NCI-H1092 (cell line): ENCODE measurements at regions not wholly inside any gene's neighbourhood (a gene's known extent, or its start where the extent isn't known, plus 50 kb on each side); places are given as distances from the start of the nearest gene placed in this dataset.
"Not testable (repeated sequence)": the region's sequence is repeated elsewhere in the genome, so short reads cannot be mapped to it uniquely, and the experiment has no call there.

ENCODE experiments used
- DNase-seq: peaks from one replicate; lab custom pipeline; 2025; lab: John Stamatoyannopoulos, UW

DNA sequence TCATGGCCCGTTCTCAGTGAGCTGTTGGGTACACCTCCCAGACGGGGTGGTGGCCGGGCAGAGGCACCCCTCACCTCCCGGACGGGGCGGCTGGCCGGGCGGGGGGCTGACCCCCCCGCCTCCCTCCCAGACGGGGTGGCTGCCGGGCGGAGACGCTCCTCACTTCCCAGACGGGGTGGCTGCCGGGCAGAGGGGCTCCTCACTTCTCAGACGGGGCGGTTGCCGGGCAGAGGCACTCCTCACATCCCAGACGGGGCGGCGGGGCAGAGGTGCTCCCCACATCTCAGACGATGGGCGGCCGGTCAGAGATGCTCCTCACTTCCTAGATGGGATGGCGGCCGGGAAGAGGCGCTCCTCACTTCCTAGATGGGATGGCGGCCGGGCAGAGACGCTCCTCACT lies 129.7 kb upstream of the DAAM1 start:
- DNase-seq = not testable (repeated sequence)

DNA sequence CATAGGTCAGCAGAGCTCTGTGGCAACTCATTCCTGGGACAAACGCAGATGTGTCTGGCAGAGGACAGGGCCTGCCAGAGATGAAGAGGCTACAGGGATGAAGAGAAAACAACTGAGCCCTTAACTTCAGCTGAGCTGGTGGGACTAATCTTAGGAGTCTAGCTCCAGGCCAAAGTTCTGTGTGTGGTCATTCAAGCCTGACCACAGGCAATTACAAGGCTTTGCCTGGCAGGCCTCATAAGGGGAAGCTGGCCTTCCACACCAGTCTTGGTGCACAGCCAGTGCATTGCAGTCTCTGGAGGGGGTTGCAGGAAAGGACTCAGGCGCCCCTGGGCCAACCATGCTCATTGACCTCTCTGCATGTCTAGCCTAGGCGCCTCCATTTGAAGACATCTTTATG lies 127.6 kb upstream of the DAAM1 start:
- DNase-seq = no peak

- no peak for DNase-seq
Observed at GRCh38 chr14:59061292-59061691, 127.2 kb upstream of the DAAM1 start.

GRCh38 chr14:59063259-59063658 lies 125.2 kb upstream of the DAAM1 start:
- DNase-seq = no peak

DNA sequence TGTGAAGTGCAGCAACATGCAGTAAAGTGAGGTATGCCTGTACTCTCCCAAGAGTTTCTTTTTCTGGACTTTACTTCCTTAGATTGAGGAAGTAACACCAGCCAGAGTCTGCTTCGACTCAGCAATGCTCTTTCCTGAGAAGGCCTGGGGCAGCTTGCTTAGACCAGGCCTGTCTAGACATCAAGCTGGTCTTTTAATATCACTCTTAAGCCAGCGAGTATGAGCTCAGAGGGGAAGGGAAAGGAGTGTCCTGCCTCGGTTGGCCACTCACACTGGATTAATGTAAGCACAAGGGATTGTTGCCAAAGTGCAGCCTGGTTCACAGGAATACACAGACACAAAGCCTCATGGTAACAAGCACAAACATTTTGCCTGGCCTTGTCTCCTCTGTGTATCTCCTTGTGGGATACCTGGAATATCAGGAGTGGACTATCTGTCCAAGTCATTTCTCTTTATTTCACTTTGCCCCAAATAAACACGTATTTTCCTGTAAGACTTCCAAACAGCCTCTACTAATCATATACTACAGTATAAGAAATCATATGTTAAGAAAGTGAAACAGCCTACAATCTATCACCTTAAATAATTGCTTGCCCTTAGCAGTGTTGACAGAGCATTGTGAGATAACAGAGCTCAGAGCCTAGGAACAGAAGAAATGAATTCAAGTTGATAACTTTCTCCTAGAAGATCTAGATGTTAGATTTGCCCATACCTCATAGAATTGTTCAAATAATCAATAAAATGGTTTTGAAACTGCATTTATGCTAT lies 121.2 kb upstream of the DAAM1 start:
- DNase-seq = no peak

- no peak for DNase-seq
Observed at GRCh38 chr14:59069163-59069854, 119.2 kb upstream of the DAAM1 start.

DNA sequence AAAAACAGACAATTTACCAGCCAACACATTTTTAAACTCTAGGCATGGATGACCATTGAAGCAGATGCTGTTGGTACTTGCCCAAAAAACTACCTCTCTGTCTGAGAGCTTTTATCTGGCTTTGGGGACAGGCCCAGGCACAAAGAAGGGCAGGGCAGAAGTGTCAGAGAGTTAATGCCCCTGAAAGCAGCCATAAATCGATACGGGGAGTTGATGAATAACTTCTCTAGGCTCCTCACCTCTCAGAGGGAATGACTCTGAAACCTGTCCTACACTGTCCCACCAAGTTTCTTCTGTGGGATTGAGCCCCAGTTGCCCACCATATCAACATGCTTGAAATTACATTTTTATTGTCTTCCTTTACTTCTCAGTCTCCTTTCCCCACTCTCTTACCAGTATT lies 113.0 kb upstream of the DAAM1 start:
- DNase-seq = no peak

DNA sequence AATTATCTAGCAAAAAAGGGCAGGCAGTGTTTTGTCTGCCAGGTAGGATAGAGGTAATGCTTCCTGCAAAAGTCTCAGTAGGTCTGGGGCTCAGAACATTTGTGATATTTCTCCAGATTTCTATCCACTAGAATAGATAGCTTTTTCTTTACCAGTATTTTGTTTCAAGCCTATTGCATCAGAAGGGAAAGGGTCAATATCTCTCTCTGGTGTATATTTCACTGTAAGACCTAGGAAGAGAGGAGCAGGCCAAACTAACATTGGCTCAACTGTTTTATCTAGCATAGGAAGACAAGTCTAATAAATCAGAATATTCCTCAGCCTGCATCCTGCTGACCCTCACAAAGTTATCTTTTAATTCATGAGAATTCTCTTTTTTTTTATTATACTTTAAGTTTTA lies 106.7 kb upstream of the DAAM1 start:
- no peak for DNase-seq

DNA sequence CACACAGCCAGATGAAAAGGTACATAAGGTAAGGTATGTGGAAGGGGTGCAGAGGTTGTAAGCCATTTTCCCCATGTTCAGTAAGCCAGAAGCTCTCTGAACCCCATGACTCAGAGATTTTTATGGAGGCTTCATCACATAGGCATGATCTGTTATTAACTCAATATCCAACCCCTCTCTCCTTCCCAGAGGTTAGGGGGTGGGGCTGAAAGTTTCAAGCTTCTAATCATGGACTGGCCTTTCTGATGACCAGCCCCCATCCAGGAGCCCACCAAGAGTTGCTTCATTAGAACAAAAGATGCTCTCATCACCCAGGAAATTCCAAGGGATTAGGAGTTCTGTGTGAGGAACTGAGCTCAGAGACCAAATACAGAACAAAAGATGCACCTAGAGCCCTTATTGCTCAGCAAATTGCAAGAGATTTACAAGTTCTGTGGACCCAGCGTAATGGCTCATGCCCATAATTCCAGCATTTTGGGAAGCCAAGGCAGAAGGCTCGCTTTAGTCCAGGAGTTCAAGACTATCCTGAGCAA lies 103.2 kb upstream of the DAAM1 start:
- no peak for DNase-seq

GRCh38 chr14:59086241-59086882 lies 102.1 kb upstream of the DAAM1 start:
- no peak for DNase-seq

- no peak for DNase-seq
Observed at GRCh38 chr14:59087240-59087639, 101.2 kb upstream of the DAAM1 start.

DNA sequence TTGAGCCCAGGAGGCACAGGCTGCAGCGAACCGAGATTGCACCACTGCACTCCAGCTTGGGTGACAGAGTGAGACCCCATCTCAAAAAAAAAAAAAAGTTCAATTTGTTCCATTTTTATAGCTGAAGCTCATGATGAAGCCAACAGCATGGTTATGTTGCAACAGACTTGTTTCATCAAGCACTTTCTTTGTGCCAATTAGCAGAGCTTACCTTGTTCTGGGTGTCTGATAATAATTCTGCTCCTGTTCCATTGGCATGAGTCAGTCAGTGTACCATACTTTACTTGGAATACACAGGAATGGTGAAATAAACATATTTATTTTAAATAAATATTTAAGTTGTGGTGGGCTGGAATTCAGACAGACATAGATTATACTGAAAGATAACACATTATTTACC lies 100.8 kb upstream of the DAAM1 start:
- DNase-seq = no peak

DNA sequence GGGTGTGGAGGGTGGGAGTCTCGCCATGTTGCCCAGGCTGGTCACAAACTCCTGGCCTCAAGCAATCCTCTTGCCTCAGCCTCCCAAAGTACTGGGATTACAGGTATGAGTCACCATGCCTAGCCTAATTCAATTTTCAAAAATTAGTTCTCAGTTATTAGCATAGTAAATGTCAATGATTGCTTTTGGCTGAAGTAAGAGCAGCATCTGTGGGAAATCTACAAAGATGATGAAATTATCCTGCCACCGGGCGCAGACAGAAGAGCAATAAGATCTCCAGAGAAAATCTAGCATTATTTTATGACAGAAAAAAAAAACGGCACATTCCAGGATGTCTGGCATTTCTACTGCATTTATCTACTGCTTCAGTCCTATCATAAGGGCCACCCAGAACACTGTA lies 97.9 kb upstream of the DAAM1 start:
- no peak for DNase-seq

- no peak for DNase-seq
Observed at GRCh38 chr14:59091404-59091803, 97.1 kb upstream of the DAAM1 start.

DNA sequence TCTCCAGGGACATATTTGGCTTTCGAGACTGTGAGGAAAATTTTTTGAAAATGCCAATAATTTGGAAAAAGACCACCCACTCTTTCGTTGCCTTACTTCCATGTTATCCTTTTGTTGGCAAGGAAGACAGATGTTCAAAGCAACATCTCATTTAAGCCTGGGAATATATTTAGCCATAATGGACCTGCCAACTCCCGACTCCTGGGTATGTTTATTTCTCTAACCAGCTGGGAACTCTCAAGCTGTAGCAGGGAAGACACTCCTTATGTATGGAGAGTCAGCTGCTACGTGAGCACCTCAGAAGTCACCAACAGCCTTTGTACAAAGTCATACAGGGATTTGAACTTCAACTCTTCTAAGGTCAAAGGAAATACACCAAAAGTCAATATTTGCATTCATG lies 96.5 kb upstream of the DAAM1 start:
- no peak for DNase-seq

DNA sequence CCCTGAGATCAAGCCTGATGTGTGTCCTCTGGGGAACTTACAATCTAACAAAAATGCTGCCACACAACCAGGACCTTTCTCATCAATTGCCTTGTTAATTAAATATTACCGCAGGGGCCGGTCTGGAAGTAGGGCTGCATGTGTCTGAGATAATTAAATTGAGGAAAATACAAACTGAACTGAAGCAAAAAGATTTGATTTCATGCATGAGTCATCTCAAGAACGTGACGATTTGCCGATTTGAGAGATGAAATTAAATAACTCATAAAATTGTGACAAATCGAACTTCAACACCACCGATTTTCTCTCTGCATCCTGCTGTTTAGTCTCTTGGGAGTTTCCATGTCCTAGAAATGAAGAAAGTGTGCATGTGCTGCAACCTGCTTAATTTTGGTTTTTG lies 94.6 kb upstream of the DAAM1 start:
- DNase-seq = no peak

GRCh38 chr14:59096303-59096702 lies 92.2 kb upstream of the DAAM1 start:
- no peak for DNase-seq

DNA sequence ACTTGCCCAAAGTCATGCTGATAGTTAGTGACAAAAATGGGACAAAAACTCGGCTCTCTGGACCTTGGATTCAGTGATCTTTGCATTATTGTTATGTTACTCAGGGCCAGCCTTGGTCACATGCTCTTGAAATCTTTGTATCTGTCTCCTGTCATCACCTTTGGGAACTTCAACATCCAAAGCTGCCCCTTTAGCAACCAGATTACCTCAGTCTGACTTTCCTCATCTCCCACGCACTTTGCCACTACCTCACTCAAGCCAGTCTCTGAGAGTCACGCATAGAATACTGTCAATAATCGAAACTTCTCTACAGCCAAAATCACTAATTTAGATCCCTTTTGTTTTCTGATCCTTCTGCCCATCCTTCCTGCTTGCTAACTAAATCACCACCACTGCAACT lies 90.8 kb upstream of the DAAM1 start:
- DNase-seq = no peak

DNA sequence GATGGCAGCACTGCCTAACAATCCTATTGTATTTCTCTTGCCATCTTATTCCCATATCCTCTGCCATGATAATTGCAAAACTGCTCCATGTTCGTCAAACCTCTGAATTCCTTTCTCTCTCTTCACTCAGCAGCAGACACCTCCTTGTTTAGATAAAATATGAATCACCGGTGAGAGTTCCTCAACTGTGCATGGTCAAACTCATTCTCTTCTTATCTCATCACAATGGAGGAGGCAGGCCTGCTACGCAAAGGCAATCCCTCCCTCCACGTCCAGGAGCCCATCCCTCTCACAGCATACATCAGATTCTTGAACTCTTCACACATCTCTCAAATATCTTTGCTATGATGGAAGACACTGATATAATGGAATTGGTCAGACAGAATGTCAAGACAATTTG lies 90.1 kb upstream of the DAAM1 start:
- DNase-seq = no peak

DNA sequence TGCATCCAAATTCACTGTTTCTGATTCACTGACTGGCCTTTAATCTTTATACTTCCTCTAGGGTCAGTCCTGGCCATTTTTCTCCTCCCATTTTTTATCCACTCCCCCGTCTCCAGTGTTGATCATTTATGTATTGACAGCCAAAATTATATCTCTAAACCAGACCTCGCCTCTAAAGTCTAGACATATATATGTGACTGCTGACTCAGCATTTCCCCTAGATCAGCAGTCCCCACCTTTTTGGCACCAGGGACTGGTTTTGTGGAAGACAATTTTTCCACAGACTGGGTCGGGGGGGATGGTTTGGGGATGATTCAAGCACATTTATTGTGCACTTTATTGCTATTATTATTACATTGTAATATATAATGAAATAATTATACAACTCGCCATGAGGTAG lies 88.3 kb upstream of the DAAM1 start:
- no peak for DNase-seq

- DNase-seq = no peak
Observed at GRCh38 chr14:59101476-59101875, 87.0 kb upstream of the DAAM1 start.

GRCh38 chr14:59103396-59103795 lies 85.1 kb upstream of the DAAM1 start:
- no peak for DNase-seq

- DNase-seq = no peak
Observed at GRCh38 chr14:59107819-59108218, 80.6 kb upstream of the DAAM1 start.
